ENCODE measurements at regions not wholly inside any gene's neighbourhood (a gene's known extent, or its start where the extent isn't known, plus 50 kb on each side); places are given as distances from the start of the nearest gene placed in this dataset.
"Not testable (repeated sequence)": the region's sequence is repeated elsewhere in the genome, so short reads cannot be mapped to it uniquely, and the experiment has no call there.

DNA sequence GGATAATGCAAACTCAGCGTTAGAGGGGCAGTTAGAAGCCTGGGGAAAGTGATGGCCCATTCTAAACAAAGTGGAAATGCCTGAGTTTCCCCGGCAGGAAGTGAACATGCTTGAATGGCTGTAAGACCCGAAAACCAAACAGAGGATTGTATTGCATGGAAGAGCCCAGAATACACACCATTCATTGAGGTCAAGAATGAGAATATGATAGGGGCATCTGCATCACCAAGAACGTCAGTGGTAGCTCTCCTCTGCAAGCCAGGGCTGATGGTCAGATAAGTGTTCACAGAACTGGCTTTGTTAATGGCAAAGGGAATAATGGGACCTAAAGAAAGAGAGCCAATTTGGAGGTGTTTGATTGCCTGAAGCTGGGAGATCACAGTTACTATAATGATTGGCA lies 663.4 kb downstream of the KHDRBS2 start:
- Histone ChIP-seq H3K4me1 (no peaks in the 10 kb centered on the region), H3K27ac (no peak overlapping the region), H3K9me3 (peaks cover 0 to 31% (median 9%) of the 10 kb centered on the region in 8 donors), H3K36me3 (no peaks in the 10 kb centered on the region), H3K27me3 (replicated peaks in 1 of 7) (no peaks in the 10 kb centered on the region), H3K4me3 (no peak overlapping the region)
- intact Hi-C loops (cut with DNase I; ENCODE audit: low total_unique reads) = no loop called here
- TF ChIP-seq, protein P1, sequence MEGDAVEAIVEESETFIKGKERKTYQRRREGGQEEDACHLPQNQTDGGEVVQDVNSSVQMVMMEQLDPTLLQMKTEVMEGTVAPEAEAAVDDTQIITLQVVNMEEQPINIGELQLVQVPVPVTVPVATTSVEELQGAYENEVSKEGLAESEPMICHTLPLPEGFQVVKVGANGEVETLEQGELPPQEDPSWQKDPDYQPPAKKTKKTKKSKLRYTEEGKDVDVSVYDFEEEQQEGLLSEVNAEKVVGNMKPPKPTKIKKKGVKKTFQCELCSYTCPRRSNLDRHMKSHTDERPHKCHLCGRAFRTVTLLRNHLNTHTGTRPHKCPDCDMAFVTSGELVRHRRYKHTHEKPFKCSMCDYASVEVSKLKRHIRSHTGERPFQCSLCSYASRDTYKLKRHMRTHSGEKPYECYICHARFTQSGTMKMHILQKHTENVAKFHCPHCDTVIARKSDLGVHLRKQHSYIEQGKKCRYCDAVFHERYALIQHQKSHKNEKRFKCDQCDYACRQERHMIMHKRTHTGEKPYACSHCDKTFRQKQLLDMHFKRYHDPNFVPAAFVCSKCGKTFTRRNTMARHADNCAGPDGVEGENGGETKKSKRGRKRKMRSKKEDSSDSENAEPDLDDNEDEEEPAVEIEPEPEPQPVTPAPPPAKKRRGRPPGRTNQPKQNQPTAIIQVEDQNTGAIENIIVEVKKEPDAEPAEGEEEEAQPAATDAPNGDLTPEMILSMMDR (IDR thresholded peaks at IDR 0.05 in 8 of 11, conservative IDR thresholded peaks at IDR 0.05 in 3 of 11) = no peak
- TF ChIP-seq POLR2AphosphoS5 (IDR thresholded peaks at IDR 0.05) = no peak
- no peak for TF ChIP-seq POLR2A (IDR thresholded peaks at IDR 0.05)
- 59 to 72% (median 68%) methylated on average over 4 of the region's 4 CpGs for WGBS, 5 donors
- DNase-seq = no peak

DNA sequence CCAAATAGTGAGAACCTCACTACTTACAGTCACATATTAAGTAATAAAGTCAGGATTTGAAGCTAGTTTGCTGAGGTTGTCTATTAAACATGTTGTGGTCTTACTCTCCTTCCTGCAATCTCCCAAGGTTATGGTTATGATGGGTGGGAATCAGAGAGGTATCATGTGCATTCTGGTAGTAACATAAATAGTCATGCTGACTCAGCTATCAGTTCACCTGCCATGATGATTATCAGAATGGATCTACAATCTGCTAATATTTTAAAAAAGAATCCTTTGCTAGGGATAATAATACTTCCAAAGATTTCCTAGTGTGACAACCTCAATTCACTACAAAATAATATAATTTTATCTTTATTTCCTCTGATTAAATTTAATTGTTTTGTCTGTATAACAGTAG lies 671.9 kb downstream of the KHDRBS2 start:
- Histone ChIP-seq H3K4me3 (no peak overlapping the region), H3K27me3 (replicated peaks in 1 of 7) (no peaks in the 10 kb centered on the region), H3K9me3 (peaks cover 0 to 30% (median 5%) of the 10 kb centered on the region in 8 donors), H3K36me3 (no peaks in the 10 kb centered on the region), H3K27ac (no peak overlapping the region), H3K4me1 (no peaks in the 10 kb centered on the region)
- intact Hi-C loops (cut with DNase I; ENCODE audit: low total_unique reads) = no loop called here
- TF ChIP-seq, protein P1 (IDR thresholded peaks at IDR 0.05 in 8 of 11, conservative IDR thresholded peaks at IDR 0.05 in 3 of 11) = no peak
- TF ChIP-seq POLR2AphosphoS5 (IDR thresholded peaks at IDR 0.05) (no peak), POLR2A (IDR thresholded peaks at IDR 0.05) (no peak)
- DNase-seq = no peak

DNA sequence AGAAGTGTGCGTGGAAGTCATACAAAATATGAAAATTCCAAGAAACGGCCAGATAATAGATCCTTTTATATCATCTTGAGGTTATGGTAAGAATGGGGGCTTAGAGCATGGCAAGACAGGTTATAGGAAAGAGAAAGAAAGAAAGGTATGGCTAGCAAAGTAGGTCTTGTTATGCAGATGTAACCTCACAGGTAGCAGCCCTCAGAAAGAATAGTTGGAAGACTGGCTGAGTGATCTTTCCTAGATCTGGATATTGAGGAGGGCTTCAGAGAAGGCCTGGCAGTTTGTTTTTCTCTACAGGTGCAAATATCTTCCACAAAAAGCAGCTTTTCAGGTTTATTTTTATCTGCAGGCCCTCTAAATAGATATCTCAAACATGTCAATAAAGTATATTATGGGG lies 679.5 kb downstream of the KHDRBS2 start:
- WGBS, 5 donors = 56 to 66% (median 65%) methylated on average over 2 of the region's 2 CpGs
- H3K27ac ChIP-seq = no peak overlapping the region
- no peak overlapping the region for H3K4me3 ChIP-seq
- TF ChIP-seq POLR2AphosphoS5 (IDR thresholded peaks at IDR 0.05) = no peak
- no peak for TF ChIP-seq POLR2A (IDR thresholded peaks at IDR 0.05)
- TF ChIP-seq, protein P1 (IDR thresholded peaks at IDR 0.05 in 8 of 11, conservative IDR thresholded peaks at IDR 0.05 in 3 of 11) = no peak
- no peaks in the 10 kb centered on the region for H3K27me3 ChIP-seq (replicated peaks in 1 of 7)
- peaks cover 0 to 22% (median 7%) of the 10 kb centered on the region in 8 donors for H3K9me3 ChIP-seq
- H3K4me1 ChIP-seq = no peaks in the 10 kb centered on the region
- H3K36me3 ChIP-seq = no peaks in the 10 kb centered on the region
- no peak for DNase-seq
- intact Hi-C loops (cut with DNase I; ENCODE audit: low total_unique reads) = no loop called here

DNA sequence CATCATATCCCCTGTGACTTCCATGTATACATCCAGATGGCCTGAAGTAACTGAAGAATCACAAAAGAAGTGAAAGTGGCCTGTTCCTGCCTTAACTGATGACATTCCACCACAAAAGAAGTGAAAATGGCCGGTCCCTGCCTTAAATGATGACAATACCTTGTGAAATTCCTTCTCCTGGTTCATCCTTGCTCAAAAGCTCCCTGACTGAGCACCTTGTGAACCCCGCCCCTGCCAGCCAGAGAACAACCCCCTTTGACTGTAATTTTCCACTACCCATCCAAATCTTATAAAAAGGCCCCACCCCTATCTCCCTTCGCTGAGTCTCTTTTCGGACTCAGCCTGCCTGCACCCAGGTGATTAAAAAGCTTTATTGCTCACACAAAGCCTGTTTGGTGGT lies 680.2 kb downstream of the KHDRBS2 start:
- H3K27ac ChIP-seq; DNase-seq; H3K4me1 ChIP-seq; H3K4me3 ChIP-seq; H3K27me3 ChIP-seq (replicated peaks in 1 of 7); H3K36me3 ChIP-seq; intact Hi-C loops (cut with DNase I; ENCODE audit: low total_unique reads): not testable (repeated sequence)
- WGBS, 5 donors = 58 to 72% (median 67%) methylated on average over 4 of the region's 4 CpGs
- peaks cover 0 to 25% (median 7%) of the 10 kb centered on the region in 8 donors for H3K9me3 ChIP-seq

DNA sequence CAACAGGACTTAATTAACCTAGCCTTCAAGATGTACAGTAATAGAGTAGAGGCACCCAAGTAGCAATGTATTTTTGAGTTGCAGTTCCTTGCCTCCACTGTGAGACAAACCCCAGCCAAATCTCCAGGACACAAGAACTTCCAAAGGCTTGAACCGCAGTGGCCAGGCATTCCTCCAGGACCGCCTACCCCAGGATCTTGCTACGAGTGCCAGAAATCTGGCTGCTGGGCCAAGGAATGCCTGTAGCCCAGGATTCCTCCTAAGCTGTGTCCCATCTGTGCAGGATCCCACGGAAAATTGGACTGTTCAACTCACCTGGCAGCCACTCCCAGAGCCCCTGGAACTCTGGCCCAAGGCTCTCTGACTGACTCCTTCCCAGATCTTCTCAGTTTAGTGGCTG lies 683.9 kb downstream of the KHDRBS2 start:
- peaks cover 0 to 23% (median 5%) of the 10 kb centered on the region in 8 donors for H3K9me3 ChIP-seq
- H3K4me1 ChIP-seq; H3K27me3 ChIP-seq (replicated peaks in 1 of 7); H3K36me3 ChIP-seq; H3K27ac ChIP-seq; H3K4me3 ChIP-seq; intact Hi-C loops (cut with DNase I; ENCODE audit: low total_unique reads); DNase-seq: not testable (repeated sequence)
- WGBS, 5 donors = 64 to 77% (median 73%) methylated on average over 4 of the region's 4 CpGs

Data from spleen (tissue), 11 donors.